Activated CD4-positive, alpha-beta T cell treated with anti-CD3 and anti-CD28 coated beads, Interleukin-2, Interleukin-4, amounts not matched to agents 100 ng/mL and 50 ng/mL, durations not matched to agents 16 hours and 8 hours (primary cell): ENCODE measurements at regions not wholly inside any gene's neighbourhood (a gene's known extent, or its start where the extent isn't known, plus 50 kb on each side); places are given as distances from the start of the nearest gene placed in this dataset.

ENCODE experiments used
- DNase-seq: peaks from one replicate; pipeline ENCODE4 v3.0.0-alpha.2; 2020; ENCODE audit warnings: low spot score

DNA sequence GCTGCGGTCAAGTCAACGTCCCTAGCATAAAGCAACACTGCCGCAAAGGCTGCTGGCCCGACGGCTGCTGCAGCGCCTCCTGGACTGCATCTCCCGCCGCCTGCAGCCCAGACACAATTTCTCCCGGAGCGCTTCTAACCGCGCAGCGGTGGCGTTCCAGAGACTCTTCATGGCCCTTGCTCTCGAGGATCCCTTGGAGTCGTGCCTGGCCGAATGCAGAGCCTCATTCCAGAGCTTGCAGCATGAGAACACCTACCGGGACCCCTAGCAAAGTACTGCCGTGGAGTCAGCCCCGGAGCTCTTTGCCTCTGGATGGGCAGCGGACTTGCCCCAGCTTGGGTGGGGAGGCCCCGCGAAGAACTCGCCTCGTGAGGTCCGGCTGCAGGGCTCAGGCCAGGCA lies 79.7 kb upstream of the ZNF32 start:
- no peak for DNase-seq

DNA sequence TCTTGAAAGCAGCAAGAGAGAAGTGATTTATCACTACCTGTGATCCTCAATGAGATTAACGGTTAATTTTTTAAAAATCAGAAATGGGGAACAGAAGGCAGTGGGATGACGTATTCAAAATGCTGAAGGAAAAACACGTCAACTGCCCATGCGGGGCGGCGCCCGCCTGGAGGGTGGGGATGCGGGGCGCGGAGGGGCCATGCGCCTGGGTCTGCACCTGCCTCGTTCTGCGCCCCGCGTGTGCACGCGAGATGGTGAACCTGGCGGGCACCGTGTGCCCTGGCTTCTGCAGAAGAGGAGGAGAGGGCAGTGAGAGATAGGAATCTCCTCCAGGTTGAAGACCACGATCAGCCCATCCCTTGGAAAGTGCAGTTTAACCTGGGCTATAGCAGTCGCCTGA lies 79.3 kb upstream of the ZNF32 start:
- no peak for DNase-seq

DNA sequence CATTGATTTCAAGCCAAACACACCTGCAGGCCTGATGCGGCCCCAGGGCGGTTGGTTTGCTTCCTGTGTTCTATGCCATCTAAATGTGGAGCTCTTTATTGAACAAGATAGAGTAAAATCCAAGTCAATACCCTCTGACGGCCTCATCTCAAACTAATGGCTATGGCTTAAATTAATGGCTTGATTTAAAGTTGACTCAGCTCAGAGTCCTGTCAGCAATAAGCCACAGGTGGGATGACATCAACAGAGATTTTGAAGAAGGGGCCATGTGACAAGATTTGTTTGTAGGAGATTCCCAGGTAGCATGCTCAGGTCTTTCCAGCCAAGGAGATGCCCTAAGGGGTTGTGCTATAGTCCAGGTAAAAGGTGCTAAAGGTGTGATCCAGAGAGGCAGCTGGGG lies 66.7 kb upstream of the ZNF32 start:
- DNase-seq: no peak

DNA sequence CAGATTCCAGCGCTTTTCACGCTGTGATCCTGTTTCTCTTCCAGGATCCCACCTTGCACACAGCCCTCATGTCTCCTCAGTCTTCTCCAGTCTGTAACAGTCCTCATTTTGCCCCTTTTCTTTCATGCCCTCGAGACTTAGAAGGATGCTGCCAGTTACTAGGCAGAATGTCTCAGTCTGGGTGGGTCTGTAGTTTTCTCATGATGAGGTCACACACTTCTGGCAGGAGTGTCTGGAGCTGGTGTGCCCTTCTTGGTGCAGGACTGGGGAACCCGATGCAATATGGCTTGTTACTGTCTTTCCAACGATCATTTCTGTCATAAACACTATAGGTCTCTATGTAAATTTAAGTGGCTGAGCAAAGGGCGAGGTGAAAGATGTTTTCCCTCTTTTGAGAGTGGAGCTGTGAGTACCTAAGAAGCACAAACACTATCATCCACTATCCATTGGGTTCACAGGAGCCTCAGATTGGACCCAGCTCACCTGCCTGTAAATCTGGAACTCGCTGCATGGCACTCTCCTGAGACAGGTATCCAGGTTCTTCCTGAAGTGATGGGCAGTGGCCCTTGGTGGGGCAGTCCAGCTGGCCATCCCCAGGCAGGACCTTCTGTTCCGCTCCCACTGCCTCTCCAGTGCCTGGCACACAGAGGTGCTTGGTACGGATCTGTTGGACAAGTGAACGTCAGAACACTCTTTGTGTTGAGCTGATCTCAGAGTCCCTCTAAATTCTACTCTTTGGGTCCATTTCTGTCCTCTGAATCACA lies 64.3 kb upstream of the ZNF32 start:
- no peak for DNase-seq

DNA sequence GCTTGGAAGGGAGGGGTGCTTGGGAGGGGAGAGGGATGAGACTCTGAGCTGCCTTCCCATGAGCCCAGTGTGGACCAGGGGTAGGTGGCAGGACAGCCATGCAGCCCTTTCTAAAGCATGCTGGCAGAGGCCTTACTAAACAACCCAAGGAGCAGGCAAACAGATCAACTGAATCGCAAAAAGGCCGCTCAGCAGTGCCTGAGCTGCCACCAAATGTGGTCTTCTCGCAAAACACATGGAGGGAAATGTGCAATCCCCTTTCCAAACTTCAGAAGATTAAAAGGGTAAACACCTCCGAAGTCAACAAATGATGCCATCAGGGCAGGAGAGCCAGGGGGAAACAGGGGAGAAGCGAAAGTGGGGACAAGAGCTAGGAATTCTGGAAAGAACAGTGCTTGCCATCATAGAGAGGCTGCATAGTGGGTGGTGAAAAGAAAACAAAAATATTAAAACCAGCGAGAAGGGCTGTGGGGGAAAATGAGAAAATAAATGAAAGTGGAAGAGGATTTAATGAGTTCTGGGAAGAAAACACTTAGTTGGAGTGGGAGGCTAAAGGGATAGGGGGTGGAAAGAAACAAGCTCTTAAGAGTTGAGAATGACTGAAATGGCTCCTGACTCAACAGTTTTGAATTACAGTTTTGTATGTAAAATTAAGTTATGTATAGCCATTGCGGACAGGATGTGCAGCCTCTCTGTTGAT lies 62.2 kb upstream of the ZNF32 start:
- no peak for DNase-seq

DNA sequence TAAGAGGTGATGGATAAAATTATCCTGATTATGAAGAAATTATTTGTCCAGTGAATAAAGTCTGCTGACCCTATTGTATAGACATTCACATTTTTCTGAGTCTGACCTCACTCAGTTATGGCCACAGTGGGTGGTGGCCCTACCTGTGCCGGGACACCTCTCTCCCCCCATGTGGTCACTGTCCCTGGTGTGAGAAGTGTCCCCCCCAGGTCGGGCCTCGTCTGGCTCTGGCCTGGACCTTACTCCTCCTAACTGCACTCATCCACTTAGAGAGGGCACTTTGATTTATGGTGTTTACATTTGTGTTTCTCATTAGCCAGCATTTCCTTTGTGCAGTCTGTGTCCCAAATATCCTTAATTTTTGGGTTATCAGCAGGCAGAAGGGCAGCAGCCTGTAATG lies 59.6 kb upstream of the ZNF32 start:
- DNase-seq: no peak

DNA sequence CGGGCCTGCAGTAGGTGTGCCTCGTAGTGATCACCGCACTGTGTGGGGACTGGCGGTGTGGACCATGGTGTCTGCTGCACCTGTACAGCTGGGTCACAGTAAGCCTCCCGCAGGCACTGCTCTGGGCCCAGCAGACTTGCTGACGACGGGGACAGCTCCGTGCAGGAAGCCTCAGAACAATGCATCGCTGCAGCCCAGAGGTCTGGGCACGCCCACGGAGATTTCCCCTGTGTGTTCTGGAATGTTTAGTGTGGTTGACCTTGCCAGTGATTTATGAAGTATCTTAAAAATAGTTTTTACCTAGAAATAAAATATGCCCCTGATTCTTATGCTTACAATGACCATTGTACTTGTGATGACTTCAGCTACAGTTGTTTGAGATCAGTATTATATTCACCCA lies 59.1 kb upstream of the ZNF32 start:
- DNase-seq: no peak

DNA sequence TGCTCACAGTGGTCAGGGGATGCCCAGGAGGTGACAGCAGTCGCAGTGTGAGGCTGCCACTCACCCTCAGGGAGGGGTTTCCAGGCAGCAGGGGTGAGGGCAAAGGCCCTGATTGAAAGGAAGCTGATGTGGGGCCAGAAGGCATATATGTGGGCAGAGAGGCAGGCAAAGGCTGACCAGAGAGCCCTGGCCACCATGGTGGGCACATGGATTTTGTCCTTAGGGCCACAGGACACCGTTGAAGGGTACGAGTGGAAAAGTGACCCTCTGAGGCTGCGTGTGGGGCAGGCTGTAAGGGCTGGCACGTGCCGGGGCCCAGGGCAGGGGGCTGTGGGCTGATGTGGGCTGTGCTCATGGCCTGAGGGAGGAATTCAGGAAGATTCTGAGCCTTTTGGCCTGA lies 57.5 kb upstream of the ZNF32 start:
- DNase-seq: no peak

DNA sequence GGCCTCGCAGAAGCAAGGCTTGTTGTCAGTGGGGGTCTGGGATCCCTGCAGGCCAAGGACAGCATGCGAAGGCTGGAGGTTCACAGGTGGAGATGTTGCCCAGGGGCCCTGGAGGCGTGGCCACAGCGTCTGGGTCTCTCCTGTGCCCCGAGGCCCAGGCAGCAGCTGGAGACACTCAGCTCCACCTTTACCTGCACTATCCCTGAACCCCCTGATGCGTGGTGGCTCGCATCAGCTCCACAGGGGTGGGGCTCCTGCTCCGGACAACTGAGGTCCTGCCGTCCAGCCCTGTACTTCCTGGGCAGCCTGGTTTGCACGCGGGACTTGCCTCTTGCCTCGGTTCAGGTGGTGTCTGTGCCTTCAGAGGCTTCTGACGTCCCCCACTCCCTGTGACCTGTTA lies 54.6 kb upstream of the ZNF32 start:
- DNase-seq: no peak

DNA sequence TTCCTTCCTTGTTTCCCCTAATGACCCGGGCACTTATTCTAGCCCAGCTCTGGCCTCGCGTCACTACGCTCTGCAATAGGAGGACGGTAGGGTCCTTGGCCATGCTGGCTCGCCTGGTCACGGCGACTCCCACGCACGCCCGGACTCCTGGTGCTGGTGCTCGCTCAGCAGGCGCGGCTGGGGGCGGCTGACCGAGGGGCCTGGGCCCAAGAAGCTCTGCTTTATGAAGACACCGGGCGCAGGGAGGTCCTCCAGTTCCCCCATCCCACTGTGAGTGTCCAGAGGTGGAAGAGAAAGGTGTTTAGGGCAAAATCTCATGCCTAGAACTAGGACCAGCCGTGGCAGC lies 54.2 kb upstream of the ZNF32 start:
- DNase-seq: no peak

DNA sequence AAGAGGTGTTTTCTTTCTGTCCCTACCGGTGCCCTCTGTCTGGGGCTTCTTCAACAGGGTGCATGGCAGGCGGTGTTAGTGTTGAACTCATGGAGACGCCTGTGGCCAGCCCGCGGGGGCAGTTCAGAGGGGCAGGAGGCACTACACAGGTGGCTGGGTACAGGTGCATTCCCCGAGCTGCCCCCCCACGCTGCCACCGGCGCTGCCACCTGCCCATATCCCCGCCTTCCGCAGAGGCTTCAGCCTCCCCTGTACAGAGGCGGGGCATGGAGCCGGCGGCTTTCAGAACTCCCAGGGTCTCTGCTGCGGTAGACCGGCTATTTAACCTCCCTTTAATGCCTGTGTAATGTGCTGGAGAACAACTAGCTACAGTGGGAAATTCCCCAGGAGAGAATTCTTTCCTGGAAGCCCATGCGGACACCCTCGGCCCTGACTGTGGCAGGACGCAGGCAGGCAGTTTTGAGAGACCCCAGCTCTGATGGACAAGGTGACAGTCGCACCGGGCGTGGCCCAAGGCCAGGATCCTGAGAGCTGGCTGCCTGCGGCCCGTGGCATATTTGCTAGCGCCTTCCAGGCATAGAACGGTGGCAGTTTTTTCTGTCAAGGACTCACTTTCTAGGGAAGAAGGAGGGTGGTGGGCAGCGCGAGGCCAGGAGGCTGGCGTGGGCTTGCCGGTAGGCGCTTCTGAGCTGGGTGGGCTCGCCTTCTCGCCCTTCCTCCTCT lies 53.7 kb upstream of the ZNF32 start:
- DNase-seq: no peak

DNA sequence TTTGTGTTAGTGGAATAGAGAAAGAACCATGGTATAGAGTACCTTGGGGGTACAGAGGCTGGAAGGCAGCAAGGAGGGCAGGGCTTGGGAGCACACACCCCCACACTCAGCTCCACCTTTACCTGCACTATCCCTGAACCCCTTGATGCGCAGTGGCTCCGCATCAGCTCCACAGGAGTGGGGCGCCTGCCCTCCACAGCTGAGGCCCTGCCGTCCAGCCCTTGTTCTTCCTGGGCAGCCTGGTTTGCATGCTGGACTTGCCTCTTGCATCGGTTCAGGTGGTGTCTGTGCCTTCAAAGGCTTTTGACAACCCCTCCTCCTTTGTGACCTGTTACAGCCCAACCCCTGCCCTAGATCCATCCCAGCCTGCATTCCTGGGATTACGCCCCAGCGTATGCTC lies 52.6 kb upstream of the ZNF32 start:
- DNase-seq: no peak

DNA sequence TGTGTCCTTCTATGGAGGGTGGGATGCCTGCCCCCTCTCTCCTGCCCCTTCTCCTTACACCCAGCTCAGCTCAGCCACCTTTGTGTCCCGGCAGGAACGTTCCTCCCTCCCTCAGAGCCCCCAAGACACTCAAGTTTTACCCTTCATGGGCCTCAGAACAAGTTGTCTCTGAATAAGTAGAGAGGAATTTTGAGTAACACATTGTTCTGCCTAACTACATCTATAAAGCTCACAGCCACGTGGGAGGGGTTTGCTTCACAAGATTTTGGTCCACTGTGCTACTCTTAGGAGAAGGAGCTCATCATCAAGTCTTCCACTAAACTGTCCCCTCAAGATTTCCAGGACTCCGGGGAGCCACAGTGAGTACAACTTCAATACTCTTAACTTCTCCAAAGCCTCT lies 51.6 kb upstream of the ZNF32 start:
- no peak for DNase-seq

DNA sequence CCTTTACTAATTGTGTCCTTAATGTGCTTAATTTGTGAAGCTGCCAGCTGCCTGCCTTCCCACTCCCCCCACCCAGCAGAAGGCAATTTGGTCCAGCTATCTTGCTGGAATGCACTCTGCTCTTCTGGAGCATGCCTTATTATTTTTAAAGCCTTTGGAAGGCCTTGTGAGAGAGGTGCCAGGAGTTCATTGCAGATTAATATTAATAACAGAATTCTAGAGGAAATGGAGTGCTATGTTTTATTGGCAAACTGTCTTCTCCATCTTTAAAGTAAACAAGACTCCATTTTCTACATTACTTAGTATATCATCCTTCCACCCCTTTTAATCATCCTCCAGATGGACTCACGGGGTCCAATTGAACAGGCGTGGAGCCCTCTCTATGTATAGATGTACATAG lies 50.8 kb upstream of the ZNF32 start:
- DNase-seq: no peak
